AML-193 (cell line): ENCODE measurements at regions not wholly inside any gene's neighbourhood (a gene's known extent, or its start where the extent isn't known, plus 50 kb on each side); places are given as distances from the start of the nearest gene placed in this dataset.

ENCODE experiments used
- DNase-seq, 2 experiments: peaks; one replicate each; lab custom pipeline; 2025; lab: John Stamatoyannopoulos, UW

DNA sequence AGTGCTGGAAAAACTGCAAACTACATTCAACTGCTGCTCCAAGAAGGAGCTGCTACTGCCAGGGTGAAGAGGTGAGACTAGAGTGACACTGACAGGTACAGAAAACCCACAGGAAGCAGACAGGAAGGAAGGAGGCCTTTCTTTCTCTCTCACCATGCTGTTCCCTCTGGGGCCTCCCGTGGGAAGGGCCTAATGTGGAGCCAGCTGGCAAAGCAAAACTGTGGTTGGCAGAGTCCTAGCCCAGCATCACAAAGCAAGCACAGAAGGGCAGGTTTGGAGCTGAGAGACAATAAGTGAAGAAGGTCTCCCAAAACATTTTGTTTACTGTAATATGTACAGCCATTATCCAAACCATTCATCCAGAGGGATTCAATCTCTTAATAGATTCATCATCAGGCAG is 122.5 kb upstream of the MAX start:
- no peak for DNase-seq

DNA sequence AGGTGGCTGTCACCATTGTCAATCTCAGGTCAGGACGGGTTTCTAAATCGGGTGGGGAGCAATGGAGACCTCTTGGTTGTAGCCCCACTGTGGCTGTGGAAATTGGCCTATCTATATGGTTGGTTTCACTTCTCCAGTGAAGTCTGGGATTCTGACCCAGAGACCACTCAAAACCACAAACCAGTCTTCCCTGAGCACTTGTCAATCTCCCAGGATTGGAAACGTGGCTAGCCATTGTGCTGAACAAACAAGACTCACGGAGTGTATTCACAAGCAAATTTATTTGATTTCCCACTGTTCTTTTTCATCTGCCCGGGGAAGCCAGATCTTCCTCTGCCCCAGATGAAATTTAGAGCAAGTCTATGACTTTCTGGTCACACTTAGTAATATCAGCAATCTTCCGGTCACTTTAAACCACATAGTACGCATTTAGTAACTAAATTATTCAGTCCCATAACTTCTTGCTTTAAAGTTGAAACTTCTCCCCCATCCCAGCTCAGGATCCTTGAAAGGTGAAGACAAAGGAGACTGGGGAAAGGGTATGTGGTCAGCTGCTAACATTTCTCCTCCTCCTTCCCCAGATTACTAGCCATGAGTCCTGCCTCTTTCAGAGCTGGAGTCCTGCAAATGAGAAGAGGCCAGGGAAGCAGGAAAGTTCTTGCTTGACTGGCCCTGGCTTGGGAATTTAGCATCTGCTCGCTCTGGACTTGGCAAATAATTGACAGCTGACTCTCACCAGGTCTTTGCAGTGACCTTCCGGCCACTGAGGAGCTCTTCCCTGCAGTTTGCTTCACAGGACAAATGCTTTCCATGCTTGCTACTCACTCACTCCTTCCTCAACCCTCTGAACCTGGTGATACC is 123.2 kb upstream of the MAX start:
- no peak for DNase-seq

DNA sequence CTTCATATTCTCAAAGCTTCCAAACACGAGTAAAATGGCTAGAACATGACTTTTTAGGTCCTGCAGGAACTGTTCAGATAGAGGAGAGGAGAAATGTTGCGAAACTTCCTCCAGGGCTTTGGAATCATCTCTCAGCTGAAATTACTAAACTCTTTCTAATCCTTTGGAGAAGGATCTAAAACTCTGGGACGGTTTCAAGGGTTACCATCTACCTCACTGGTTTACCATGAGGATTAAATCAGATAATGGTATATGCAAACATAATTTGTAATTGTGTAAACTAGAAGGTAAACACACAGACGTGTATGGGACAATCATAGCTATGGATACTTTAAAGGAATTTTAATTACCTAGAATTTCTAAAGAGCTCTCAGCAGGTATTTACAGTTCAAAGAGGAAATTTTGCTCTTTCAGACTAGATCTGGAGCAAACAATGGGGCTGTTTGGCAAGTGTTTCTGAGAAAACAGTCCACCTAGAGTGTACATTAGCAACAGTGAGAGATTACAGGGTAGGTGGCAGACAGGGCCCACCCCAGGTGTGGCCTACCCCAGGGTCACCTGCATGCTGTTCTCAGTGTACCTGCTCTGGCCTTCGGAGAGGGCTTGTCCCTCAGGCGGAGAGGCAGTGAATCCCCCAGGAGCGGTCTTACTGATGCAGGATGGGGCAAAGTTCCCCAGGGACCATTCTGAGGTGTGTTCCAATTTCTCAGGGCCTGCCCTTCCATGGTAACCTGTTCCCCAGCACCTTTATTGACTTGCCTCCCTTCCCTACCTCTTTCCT is 124.7 kb upstream of the MAX start:
- no peak for DNase-seq

DNA sequence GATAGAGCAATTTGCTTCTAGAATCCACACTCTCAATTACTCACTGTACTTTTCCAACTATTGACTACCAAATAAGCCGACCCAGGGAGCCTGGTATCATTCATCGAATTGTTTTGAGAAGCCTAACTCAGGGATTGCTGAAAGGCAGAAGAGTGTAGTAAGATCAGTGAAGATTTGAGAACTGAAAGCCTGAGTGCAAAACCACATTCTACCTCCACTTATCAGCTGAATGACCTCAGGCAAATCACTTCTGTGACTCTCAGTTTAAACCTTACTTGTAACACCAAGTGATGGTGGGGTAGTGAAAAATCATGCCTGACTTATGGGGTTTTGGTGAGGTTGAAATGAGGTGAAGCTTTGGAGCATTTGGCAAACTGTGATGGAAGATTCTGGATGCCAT is 126.1 kb upstream of the MAX start:
- DNase-seq = no peak

DNA sequence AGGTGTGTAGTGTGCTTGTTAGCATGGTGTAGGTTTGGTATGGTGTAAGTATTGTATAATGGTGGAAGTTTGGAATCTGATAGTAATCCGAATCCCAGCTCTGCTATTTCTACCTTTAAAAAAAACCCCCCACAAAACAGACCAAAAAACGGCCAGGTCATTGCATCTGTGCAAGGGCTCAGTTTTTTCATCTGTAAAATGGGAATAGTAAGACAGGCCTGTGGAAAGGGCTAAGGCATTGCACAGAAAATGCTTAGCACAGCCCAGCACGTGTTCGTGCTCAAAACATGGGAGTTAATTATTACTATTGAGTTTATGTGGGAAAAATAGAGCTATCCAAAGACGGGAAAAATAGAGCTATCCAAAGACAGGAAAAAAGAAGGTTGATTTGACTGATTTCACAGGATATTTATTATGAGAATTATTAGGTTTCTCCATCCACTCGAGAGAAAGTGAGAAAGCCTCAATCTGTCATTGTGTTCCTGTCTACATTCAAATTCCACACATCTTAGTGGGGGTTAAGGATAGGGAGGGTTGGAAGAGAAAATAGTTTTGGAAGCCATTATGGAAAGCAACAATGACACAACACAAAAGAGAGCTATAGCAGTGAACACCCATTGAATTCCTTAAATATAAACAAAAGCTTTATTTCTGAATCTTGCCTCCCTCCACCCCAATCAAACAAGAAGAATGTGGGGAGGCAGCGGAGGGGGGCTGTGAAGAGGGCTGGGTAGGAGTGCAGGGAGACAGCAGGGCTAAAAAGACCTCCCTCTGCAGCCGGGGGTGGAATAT is 126.8 kb upstream of the MAX start:
- no peak for DNase-seq

DNA sequence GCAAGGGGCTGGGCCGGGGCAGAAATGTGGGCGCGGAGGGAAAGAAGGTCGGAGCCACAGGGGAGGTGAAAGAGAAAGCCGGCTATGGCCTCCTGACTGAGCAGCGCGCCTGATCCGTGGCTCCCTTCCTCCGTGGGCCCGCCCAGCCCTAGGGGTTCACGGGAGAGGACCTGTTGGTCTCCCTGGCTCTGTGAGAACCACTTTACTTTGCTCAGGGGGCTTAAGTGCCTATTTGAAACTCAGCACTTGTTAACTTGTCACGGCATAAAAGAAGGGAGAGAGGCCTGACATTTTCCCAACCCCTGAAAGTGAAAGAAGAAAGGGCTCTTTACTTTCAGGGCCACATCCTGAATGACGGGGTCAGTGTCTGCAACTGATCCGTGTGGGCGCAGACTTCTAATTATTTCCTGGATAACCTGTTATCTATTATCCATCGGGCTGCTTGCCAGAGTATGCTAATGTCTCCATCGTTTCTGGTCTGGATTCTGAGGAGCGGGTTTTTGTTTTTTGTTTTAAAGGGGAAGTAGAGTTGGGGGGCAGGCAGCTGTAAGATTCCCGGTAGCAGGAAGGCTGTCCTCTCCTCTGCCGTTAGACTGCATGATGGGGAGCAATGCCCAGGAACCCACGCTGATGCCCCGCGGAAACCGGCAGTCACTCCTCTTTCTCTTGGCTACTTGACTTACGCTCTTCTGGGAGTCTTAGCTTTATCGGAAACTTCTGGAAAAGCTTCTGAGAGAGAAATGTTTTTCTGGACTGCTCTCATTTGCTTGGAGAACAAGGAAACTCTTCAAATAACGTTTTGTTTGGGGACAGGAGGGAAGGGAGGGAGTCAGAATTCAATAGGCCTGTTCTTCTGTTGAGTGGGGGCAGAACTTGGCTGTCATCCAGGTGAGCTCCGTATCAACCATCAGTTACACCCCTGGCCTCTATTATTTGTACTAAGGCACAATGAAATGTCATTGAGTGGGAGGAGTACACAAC is 127.7 kb upstream of the MAX start:
- DNase-seq = no peak

DNA sequence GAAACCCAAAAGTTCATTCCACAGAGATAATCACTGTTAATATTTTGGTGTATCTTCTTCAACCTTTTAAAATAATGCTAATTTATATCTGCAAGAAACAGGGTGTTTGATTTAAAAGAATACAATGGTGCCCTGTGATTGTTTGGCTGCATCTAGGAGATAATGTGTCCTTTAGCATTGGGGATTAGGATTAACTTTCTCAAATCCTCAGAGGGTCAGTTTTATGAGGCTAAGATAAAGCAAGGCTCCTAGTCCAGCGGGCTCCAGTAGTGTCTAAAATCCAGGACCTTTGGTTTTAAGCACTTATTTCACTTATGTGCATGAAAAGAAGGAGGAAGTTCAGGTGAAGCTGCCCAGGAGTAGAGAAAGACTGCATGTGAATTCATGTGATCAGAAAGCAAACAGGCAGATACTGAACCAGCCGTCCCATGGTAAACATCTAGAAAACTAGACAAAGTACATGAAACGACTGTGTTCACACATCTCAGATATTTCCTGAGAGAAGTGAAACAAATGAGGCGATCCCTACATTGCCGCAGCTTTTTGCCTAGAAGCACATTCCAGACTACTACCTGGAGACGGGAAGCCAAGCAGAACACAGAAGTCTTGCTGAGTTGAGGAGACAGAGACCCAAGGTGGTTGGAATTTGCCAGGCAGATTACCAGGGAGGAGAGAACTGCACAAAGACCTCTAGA is 129.1 kb upstream of the MAX start:
- DNase-seq = no peak

DNA sequence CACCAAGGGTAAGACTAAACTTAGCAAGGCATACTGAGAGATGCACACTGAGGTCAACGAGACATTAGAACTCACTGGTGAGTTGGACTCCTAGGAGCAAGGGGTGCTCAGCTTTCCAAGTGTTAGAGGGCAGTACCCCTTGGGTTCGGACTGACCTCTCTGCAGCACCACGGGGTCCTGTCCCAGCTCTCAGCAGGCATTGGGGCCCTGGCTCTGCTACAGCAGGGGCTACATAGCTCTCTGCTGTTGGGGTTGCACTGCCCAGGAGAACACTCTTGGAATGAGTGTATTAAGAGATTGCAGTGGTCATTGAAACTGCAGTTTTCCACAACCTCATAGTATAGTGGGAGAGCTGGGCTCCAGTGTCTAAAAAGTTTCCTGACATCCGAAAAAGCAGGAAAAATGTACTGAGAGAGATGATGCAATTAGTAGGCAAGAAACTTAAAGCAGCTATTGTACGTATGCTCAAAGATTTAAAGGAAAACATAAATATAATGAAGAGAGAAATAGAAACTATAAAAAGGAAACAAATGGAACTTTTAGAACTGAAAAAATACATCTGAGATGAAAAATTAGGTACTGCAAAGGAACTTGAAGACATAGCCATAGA is 132.5 kb upstream of the MAX start:
- DNase-seq = no peak

DNA sequence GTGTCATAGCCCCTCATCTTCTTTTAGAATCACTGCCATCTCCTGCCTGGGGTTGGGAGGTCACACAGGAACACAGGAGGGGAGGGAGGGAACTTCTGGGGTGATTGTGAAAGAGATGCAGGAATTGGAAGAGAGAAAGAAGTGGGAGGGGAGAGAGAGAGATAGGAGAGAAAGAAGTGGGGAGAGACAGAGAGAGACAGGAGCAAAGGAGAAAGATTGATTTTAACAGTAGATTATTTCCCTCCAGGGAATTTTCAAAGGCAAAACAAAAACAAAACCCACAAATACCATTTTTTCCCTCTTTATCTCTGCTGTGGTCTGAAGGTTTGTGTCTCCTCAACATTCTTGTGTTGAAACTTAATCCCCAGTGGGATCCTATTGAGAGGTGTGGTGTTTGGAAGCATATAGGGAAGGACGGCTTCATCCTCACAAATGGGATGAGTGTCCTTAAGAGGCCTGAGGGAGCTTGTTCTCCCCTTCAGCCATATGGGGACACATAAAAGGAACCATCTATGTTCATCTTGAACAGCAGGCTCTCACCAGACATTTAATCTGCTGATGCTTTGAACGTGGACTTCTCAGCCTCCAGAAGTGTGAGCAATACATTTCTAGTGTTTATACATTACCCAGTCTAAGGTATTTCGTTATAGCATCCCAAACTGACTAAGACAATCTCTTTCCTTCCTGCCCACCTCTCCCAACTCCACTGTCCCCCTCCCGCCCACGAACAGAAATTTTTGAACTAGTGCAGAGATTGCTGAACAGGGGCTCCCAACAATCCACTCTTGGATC is 134.9 kb upstream of the MAX start:
- DNase-seq = no peak

DNA sequence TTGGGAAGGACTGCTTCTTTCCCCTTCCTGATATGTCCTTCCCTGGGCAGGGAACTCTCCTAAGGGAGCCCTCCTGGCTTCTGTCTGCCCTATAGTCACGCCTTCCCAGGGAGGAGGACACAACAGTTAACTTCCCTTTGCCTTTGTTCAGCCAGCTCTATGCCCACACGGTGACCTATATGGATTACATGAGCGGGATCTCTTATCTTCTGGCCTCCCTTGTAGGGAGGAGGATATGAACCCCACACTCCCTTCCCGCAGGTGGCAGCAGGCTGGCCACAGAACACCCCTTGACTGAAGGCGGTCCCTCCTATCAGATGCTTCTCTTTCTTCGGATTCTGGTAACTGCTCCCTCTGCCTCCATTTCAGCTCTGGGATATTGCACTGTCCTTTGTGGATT is 135.6 kb upstream of the MAX start:
- DNase-seq = no peak

DNA sequence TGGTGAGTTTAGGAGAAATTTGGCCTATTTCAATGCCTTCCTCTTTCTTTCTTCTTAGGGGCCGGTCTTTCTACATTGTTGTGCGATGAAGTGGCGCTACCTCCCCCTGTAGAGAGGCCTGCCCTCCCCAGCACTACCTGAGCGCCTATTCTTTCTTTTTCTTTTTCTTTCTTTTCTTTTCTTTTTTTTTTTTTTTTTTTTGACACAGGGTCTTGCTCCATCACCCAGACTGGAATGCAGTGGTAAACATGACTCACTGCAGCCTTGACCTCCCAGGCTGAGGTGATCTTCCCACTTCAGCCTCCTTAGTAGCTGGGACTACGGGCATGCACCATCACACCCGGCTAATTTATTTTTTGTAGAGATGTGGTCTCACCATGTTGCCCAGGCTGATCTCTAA is 136.1 kb upstream of the MAX start:
- DNase-seq = no peak

DNA sequence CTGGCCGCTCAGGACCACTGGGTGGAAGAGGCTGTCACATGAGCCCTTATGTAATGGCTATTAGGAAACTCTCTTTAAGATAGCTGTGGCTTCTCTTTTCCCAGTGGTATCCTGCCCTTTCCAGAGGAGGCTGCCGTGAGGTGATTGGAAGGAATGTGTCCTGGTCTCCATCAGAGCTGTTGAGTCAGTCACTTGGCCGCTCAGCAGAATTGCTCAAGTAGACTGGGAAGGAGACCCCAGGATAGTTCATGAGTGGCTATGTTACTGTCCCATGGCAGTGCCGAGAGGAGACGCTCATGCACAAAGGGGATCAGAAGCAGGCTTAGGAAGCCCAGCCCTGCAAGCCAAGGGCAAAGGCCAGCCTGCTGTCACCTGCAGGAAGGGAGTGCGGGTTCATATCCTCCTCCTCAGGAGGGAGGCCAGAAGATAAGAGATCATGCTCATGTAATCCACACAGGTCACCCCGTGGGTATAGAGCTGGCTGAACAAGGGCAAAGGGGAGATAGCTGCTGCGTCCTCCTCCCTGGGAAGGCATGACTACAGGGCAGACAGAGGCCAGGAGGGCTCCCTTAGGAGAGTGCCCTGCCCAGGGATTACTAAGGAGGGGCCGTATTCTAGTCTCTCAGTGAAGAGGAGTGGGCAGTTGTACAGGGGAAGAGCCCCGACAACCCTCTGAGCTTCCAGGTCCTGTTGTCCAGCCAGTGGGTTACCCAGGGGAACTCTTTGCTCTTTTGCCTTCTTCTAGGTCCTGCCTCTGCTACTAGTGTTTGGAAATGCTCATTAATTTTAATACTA is 137.0 kb upstream of the MAX start:
- no peak for DNase-seq

DNA sequence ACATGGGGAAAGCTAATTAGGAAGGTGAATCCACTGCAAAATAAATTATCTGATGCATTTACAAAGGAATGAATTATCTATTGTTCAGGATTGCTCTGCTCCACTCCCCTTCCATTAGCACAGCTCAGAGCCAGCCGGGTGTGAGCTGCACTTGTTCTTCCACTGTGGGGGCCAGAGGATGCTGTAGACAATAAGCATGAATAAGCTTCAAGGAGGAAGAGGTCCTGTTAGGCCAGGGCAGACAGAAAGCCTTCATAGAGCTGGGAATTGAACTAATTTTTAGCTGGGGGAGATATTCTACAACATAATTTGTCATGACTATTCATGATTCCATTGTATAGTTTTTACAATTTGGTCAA is 137.6 kb upstream of the MAX start:
- no peak for DNase-seq

DNA sequence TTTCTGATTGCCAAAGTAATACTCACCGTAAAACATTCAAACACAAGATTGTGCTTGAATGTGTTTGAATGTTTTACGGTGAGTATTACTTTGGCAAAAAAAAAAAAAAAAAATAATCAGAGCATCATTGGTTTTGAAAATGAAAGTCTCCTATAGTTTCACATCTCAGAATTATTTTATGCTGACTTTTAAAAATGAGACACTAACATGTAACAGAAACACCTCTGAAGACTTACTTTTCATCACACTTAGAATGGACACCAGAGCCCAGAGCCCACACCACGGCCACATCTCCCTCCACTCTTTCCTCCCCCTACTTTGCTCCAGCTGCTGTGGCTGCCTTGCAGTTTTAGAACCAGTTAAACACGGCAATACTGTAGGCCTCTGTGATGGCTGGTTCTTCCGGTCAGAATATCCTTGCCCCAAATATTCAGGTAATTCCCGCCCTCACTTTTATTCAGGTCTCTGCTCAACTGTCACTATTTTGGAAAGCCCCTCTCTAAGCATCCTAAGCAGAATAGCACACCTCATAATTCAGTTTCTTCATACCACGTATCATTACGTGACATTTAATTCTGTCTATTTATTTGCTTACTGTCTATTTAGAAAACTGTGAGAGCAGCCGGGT is 138.9 kb upstream of the MAX start:
- DNase-seq = no peak

DNA sequence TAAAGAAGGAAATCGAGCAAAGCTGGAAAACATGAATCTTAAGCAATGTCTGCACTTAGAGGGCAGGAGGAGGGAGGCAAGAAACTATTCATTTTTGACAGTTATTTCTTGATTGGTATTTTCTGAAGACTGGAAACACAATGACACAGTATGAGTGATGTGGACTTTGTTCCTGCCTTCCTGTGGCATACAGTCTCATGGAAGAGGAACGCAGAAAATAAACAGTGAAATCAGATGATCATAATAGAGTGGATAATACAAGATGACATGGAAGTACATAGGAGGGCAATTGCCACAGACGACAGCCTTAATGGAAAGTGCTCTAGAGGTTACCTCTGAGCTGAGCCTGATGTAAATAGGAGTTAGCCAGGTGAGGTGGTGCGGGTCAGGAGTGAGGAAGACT is 140.4 kb upstream of the MAX start:
- no peak for DNase-seq

DNA sequence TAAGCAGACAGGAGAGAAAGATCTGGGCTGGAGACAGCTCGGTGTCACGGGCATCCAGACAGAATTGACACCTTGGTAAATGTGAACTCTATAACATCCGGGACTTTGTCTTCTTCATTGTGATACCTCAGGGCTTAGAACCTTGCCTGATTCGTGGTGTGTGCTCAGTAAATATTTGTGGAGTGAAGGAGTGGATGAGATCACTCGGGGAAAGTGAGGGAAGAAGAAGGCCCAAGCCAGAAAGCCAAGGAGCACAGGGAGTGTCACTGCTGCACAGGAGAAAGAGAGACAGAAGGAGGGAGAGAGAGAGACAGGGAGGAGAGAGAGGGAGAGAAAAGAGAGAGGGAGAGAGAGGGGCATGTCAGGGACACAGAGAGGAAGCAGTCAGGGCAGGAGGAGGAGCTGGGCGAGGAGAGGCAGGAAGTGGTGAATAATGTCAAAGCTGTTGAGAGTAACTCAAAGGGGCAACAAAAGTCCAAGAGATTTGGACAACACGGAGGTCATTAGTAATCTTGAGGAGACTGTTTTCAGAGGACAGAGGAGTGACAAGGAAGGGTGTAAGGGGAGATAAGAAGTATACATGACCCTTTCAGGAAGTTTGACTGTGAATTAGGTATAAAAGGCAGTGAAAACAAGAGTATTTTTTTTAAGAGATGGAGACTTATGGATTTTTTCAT is 141.6 kb upstream of the MAX start:
- no peak for DNase-seq

DNA sequence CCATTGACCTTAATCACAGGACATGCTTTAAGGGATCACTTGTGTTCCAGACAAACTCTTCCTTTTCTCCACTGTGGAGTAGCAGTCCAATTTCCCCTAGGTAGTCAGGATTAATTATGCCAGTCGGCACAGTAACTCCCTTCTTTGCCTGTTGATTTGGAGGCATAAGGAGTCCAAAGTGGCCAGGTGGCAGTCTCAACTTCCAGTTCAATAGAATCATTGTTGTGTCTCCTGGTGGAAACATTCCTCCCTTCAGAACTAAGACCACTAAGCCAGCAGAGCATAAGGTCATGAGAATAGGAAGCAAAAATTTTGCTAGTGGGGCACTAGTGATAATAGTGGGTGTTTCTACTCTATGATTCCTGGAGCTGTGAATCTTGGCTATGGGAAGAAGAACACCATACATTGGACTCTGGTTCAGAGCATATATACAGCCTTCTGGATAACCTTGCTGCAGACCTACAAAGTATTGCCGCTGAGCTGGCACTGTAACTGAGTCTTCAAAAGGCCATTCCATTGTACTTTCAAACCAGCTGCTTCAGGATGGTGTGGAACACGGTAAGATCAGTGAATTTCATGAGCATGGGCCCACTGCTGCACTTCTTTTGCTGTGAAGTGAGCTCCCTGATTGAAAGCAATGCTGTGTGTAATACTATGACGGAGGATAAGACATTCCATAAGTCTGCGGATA is 147.3 kb upstream of the MAX start:
- no peak for DNase-seq
